T-cell (primary cell): ENCODE measurements at regions not wholly inside any gene's neighbourhood (a gene's known extent, or its start where the extent isn't known, plus 50 kb on each side); places are given as distances from the start of the nearest gene placed in this dataset.

Source experiments
- ATAC-seq, 4 experiments: fragments of 200-7000 bp in 3 of 4; fragments of 150-1000 bp in 1 of 4; cut with Tn5 transposase; replicated peaks in 1 of 4; 1 replicate in 3 of 4; 2 replicates in 1 of 4; pipeline ENCODE4 v1.10.0; 2021; ENCODE audit warnings: moderate library complexity in 3 of 4, mild to moderate bottlenecking in 2 of 4, moderate number of reproducible peaks in 1 of 4
- CTCF ChIA-PET, 2 donors: fragments of 300-600 bp; sonication (Branson Sonifier 250); formaldehyde crosslinking; loops; one replicate each; lab custom pipeline; 2022; ENCODE audit warnings: antibody characterized with exemption in 2 of 2; lab: Charles Lee
- POLR2A ChIA-PET, 2 donors: fragments of 300-600 bp; sonication (Branson Sonifier 250); formaldehyde crosslinking; loops; one replicate each; lab custom pipeline; 2022; ENCODE audit warnings: antibody characterized with exemption in 2 of 2; lab: Charles Lee
- DNase-seq, 35 experiments: peaks; one replicate each; pipeline versions ENCODE4 v3.0.0 to v3.0.0-alpha.2; 2013 to 2023
- H3K27ac ChIP-seq: one replicate; pipeline ENCODE4 v1.5.1; 2013; ENCODE audit warnings: low read length
- H3K27me3 ChIP-seq, 2 experiments: replicated peaks in 1 of 2; 1 replicate in 1 of 2; 2 replicates in 1 of 2; pipeline versions ENCODE4 v1.6.1 to v1.7.0; 2013; ENCODE audit warnings: low read length in 1 of 2, mixed read lengths in 1 of 2; ENCODE audit not compliant: control insufficient read depth in 2 of 2, insufficient read depth in 2 of 2; ENCODE audit errors: extremely low read depth in 1 of 2
- H3K36me3 ChIP-seq, 2 donors: 1 replicate in 1 of 2; 2 replicates in 1 of 2; pipeline versions ENCODE4 v1.6.1 to v1.7.0; 2013; ENCODE audit warnings: low read length in 1 of 2; ENCODE audit not compliant: control insufficient read depth in 2 of 2, insufficient read depth in 1 of 2; ENCODE audit errors: extremely low read depth in 1 of 2
- H3K4me1 ChIP-seq, 2 experiments: 1 replicate in 1 of 2; 2 replicates in 1 of 2; pipeline versions ENCODE4 v1.6.1 to v1.7.0; 2013; ENCODE audit warnings: low read length in 2 of 2, mixed read lengths in 1 of 2; ENCODE audit not compliant: insufficient read depth in 2 of 2, control insufficient read depth in 1 of 2; ENCODE audit errors: extremely low read depth in 1 of 2
- H3K4me3 ChIP-seq, 2 donors: 1 replicate in 1 of 2; 2 replicates in 1 of 2; pipeline versions ENCODE4 v1.5.1 to v1.7.0; 2013; ENCODE audit warnings: mild to moderate bottlenecking in 2 of 2, low read length in 1 of 2, moderate library complexity in 1 of 2; ENCODE audit not compliant: control insufficient read depth in 1 of 2; ENCODE audit errors: extremely low read depth in 1 of 2
- H3K9me3 ChIP-seq: 2 replicates; pipeline ENCODE4 v1.7.0; 2013
- H3K27ac Mint-ChIP-seq, 2 donors: one replicate each; pipeline ENCODE4 v1.8.0; 2020 to 2021; ENCODE audit warnings: mild to moderate bottlenecking in 2 of 2, mixed read lengths in 2 of 2
- H3K27me3 Mint-ChIP-seq, 2 donors: one replicate each; pipeline ENCODE4 v1.8.0; 2021 to 2022; ENCODE audit warnings: mixed read lengths in 2 of 2
- H3K36me3 Mint-ChIP-seq: one replicate; pipeline ENCODE4 v1.8.0; 2021; ENCODE audit warnings: mixed read lengths
- H3K4me1 Mint-ChIP-seq, 3 donors: one replicate each; pipeline ENCODE4 v1.8.0; 2020 to 2022; ENCODE audit warnings: mixed read lengths in 3 of 3, mild to moderate bottlenecking in 1 of 3
- H3K4me3 Mint-ChIP-seq, 3 donors: one replicate each; pipeline ENCODE4 v1.8.0; 2020 to 2022; ENCODE audit warnings: mild to moderate bottlenecking in 3 of 3, mixed read lengths in 3 of 3, moderate library complexity in 3 of 3
- H3K9me3 Mint-ChIP-seq, 3 donors: one replicate each; pipeline ENCODE4 v1.8.0; 2020 to 2022; ENCODE audit warnings: mixed read lengths in 3 of 3
- WGBS: methylation state at CpG from one replicate; pipeline ENCODE4 v1.1.5; 2013; ENCODE audit warnings: missing lambda C conversion rate; ENCODE audit not compliant: insufficient coverage; 5-methylcytosine and 5-hydroxymethylcytosine counted together

DNA sequence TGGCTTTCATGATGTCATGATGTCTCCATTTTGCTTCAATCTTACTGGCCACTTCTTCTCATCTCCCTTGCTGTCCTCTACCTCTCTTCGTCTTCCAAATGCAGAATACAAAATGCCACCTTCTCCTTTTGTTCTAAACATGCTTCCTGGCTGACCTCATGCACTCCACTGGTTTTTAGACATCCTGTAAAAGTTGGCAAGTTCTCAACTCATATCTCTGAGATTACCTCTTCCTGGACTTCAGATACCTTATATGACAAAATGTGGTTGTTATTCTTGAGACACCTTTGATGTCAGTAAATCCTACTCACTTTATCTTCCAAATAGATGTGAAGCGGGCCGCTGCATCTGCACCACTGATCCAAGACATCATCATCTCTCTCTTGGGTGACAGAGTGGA is 212.7 kb upstream of the FOXA2 start:
- H3K27me3 Mint-ChIP-seq: peaks cover 0 to 5% of the 10 kb centered on the region in 2 donors
- DNase-seq: no peak
- peaks cover 1 to 9% (median 8%) of the 10 kb centered on the region in 3 donors for H3K9me3 Mint-ChIP-seq
- POLR2A ChIA-PET: no interaction called here
- ATAC-seq: no peak
- no peak overlapping the region for H3K27ac ChIP-seq
- no peaks in the 10 kb centered on the region for H3K4me1 Mint-ChIP-seq
- 71% methylated on average over 1 of the region's 3 CpGs for WGBS
- no peaks in the 10 kb centered on the region for H3K27me3 ChIP-seq
- H3K36me3 ChIP-seq: no peaks in the 10 kb centered on the region
- CTCF ChIA-PET: no interaction called here
- no peak overlapping the region for H3K27ac Mint-ChIP-seq
- H3K4me3 Mint-ChIP-seq: no peak overlapping the region
- no peaks in the 10 kb centered on the region for H3K9me3 ChIP-seq
- no peaks in the 10 kb centered on the region for H3K4me1 ChIP-seq
- H3K36me3 Mint-ChIP-seq: no peaks in the 10 kb centered on the region
- H3K4me3 ChIP-seq: no peak overlapping the region

DNA sequence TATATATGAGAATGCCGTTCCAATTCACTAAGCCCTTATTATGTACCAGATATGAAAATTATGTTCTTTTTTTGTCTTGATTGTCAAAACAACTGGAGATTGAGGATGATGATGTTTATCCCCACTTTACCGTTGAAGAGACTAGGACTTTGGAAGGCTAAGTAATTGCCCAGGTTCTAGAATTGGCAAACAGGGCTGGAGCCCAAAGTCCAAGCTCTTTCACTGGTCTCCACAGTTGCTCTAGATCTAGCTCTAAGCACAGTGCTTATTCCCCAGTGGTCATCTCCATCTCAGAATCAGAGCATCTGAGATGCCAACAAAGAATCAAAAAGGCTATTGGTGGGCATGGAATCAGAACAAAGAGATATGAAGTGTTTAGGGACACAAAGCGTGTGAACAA is 215.3 kb upstream of the FOXA2 start:
- Mint-ChIP-seq H3K9me3 (peaks cover 1 to 8% (median 6%) of the 10 kb centered on the region in 3 donors), H3K4me1 (no peaks in the 10 kb centered on the region), H3K27me3 (peaks cover 0 to 10% of the 10 kb centered on the region in 2 donors), H3K36me3 (no peaks in the 10 kb centered on the region), H3K4me3 (no peak overlapping the region), H3K27ac (no peak overlapping the region)
- no peaks in the 10 kb centered on the region for H3K27me3 ChIP-seq
- CTCF ChIA-PET: no interaction called here
- WGBS: 94% methylated on average over 1 of the region's 3 CpGs
- ATAC-seq: no peak
- no peak overlapping the region for H3K4me3 ChIP-seq
- DNase-seq: no peak
- POLR2A ChIA-PET: no interaction called here
- no peaks in the 10 kb centered on the region for H3K9me3 ChIP-seq
- H3K4me1 ChIP-seq: no peaks in the 10 kb centered on the region
- H3K27ac ChIP-seq: no peak overlapping the region
- no peaks in the 10 kb centered on the region for H3K36me3 ChIP-seq

GRCh38 chr20:22800129-22800528 is 215.8 kb upstream of the FOXA2 start:
- no peaks in the 10 kb centered on the region for H3K36me3 Mint-ChIP-seq
- ChIA-PET CTCF (no interaction called here), POLR2A (no interaction called here)
- Histone ChIP-seq H3K27ac (no peak overlapping the region), H3K9me3 (no peaks in the 10 kb centered on the region), H3K4me1 (no peaks in the 10 kb centered on the region), H3K4me3 (no peak overlapping the region), H3K36me3 (no peaks in the 10 kb centered on the region), H3K27me3 (no peaks in the 10 kb centered on the region)
- H3K4me3 Mint-ChIP-seq: no peak overlapping the region
- ATAC-seq (no peak), DNase-seq (no peak)
- peaks cover 0 to 10% of the 10 kb centered on the region in 2 donors for H3K27me3 Mint-ChIP-seq
- no CpG with 5 or more reads among the region's 1 CpG for WGBS
- H3K4me1 Mint-ChIP-seq: no peaks in the 10 kb centered on the region
- H3K27ac Mint-ChIP-seq: no peak overlapping the region
- peaks cover 1 to 7% (median 5%) of the 10 kb centered on the region in 3 donors for H3K9me3 Mint-ChIP-seq

DNA sequence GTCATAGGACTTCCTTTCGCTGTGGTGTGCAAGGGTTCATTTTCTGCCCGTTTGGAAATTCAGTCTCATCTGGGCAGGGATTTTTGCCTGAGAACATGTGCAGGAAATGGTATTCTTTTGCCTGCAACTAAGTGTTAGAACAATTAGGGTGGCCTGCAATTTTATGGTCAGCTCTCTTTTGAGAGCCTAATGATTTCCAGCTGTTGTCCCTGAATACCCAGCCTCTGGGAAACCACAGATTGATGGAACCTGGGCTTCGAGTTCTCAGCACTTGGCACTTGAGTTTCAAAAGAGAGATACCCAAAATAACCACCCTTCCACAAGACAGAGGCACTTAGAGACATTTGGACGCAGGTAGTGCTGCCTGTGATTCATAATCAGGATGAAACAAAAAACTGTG is 217.2 kb upstream of the FOXA2 start:
- WGBS: 60% methylated on average over 2 of the region's 4 CpGs
- no peak for DNase-seq
- ChIA-PET POLR2A (no interaction called here), CTCF (no interaction called here)
- no peaks in the 10 kb centered on the region for H3K4me1 ChIP-seq
- no peaks in the 10 kb centered on the region for H3K27me3 ChIP-seq
- no peak for ATAC-seq
- Mint-ChIP-seq H3K9me3 (peaks cover 0 to 4% (median under 1%) of the 10 kb centered on the region in 3 donors), H3K27me3 (peaks cover 0 to 10% of the 10 kb centered on the region in 2 donors), H3K4me1 (no peaks in the 10 kb centered on the region), H3K4me3 (no peak overlapping the region), H3K36me3 (no peaks in the 10 kb centered on the region), H3K27ac (no peak overlapping the region)
- H3K4me3 ChIP-seq: no peak overlapping the region
- H3K27ac ChIP-seq: no peak overlapping the region
- no peaks in the 10 kb centered on the region for H3K9me3 ChIP-seq
- H3K36me3 ChIP-seq: no peaks in the 10 kb centered on the region

DNA sequence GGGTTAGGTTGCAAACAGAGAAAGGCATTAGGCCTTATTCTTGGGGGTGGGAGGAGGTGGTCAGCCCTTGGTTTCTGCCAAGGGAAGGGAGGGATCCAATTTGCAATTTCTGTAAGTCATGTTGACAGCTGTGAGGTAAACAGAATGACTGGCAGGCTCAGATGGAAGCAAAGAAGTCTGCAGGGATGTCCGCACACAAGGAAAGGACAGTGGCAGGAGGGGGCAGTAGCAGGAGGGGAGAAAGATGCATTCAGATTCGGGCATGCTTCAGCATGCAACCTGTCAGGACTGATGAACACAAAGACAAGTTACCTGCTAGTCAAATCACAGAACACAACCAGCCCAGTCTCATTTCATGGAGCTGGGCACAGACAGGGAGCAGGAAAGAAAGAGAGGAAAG is 217.9 kb upstream of the FOXA2 start:
- Histone ChIP-seq H3K4me3 (no peak overlapping the region), H3K36me3 (no peaks in the 10 kb centered on the region), H3K4me1 (no peaks in the 10 kb centered on the region), H3K27ac (no peak overlapping the region), H3K9me3 (no peaks in the 10 kb centered on the region), H3K27me3 (no peaks in the 10 kb centered on the region)
- DNase-seq (no peak), ATAC-seq (no peak)
- ChIA-PET POLR2A (no interaction called here), CTCF (no interaction called here)
- Mint-ChIP-seq H3K27me3 (peaks cover 0 to 10% of the 10 kb centered on the region in 2 donors), H3K9me3 (peaks cover 0 to under 1% (median 0%) of the 10 kb centered on the region in 3 donors), H3K36me3 (no peaks in the 10 kb centered on the region), H3K4me1 (no peaks in the 10 kb centered on the region), H3K27ac (no peak overlapping the region), H3K4me3 (no peak overlapping the region)
- WGBS: 100% methylated on average over 1 of the region's 2 CpGs

DNA sequence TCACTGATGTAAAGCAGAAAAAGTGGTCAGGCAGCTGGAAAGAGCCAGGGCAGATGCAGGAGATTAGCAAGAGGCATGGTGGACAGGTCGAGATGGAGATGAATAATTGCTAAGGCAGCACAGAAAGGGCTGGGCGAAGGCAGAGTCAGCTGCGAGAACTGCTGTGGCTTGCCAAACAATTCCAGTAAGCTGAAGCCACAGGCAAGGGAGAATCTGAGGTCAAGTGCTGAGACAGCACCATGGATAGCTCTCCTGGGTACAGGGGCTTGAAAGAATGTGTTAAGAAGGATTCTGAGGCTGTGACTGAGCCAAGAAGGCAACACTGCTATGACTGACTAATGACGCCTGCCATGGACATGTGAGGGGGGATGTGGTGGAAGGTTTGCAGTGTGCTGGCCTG is 220.8 kb upstream of the FOXA2 start:
- WGBS: 71% methylated on average over 4 of the region's 4 CpGs
- Histone ChIP-seq H3K4me3 (no peak overlapping the region), H3K27ac (no peak overlapping the region), H3K4me1 (no peaks in the 10 kb centered on the region), H3K36me3 (no peaks in the 10 kb centered on the region), H3K27me3 (no peaks in the 10 kb centered on the region), H3K9me3 (no peaks in the 10 kb centered on the region)
- DNase-seq (no peak), ATAC-seq (no peak)
- H3K27me3 Mint-ChIP-seq: peaks cover 0 to 10% of the 10 kb centered on the region in 2 donors
- H3K36me3 Mint-ChIP-seq: no peaks in the 10 kb centered on the region
- no peak overlapping the region for H3K27ac Mint-ChIP-seq
- POLR2A ChIA-PET: no interaction called here
- H3K4me3 Mint-ChIP-seq: no peak overlapping the region
- H3K4me1 Mint-ChIP-seq: no peaks in the 10 kb centered on the region
- CTCF ChIA-PET: no interaction called here
- no peaks in the 10 kb centered on the region for H3K9me3 Mint-ChIP-seq

GRCh38 chr20:22805996-22806395 is 221.6 kb upstream of the FOXA2 start:
- H3K36me3 ChIP-seq: no peaks in the 10 kb centered on the region
- no peaks in the 10 kb centered on the region for H3K4me1 Mint-ChIP-seq
- H3K36me3 Mint-ChIP-seq: no peaks in the 10 kb centered on the region
- H3K9me3 Mint-ChIP-seq: no peaks in the 10 kb centered on the region
- ATAC-seq (no peak), DNase-seq (no peak)
- ChIA-PET CTCF (no interaction called here), POLR2A (no interaction called here)
- peaks cover 0 to 10% of the 10 kb centered on the region in 2 donors for H3K27me3 Mint-ChIP-seq
- no peak overlapping the region for H3K27ac ChIP-seq
- H3K4me3 Mint-ChIP-seq: no peak overlapping the region
- 86% methylated on average over 1 of the region's 3 CpGs for WGBS
- no peaks in the 10 kb centered on the region for H3K4me1 ChIP-seq
- H3K27ac Mint-ChIP-seq: no peak overlapping the region
- H3K27me3 ChIP-seq: no peaks in the 10 kb centered on the region
- no peaks in the 10 kb centered on the region for H3K9me3 ChIP-seq
- no peak overlapping the region for H3K4me3 ChIP-seq
